ENCODE measurements at regions not wholly inside any gene's neighbourhood (a gene's known extent, or its start where the extent isn't known, plus 50 kb on each side); places are given as distances from the start of the nearest gene placed in this dataset.

- CTCF ChIA-PET, result no interaction called here
- Histone ChIP-seq H3K4me1 (ENCODE audit: control insufficient read depth, insufficient read depth, low read length) (no peaks in the 10 kb centered on the region), H3K79me2 (ENCODE audit: control insufficient read depth, insufficient read depth, low read length) (no peaks in the 10 kb centered on the region), H3K27ac (ENCODE audit: control insufficient read depth, insufficient read depth) (no peak overlapping the region), H2AFZ (ENCODE audit: control insufficient read depth, low read depth, low read length) (no peak overlapping the region), H3K4me2 (ENCODE audit: control insufficient read depth, insufficient read depth) (no peak overlapping the region), H3K9me3 (replicated peaks; ENCODE audit: control insufficient read depth, insufficient read depth, low read length) (no peaks in the 10 kb centered on the region), H3K36me3 (ENCODE audit: control insufficient read depth in 2 of 2, insufficient read depth in 2 of 2, low read length in 1 of 2) (no peaks in the 10 kb centered on the region), H4K20me1 (ENCODE audit: control insufficient read depth, insufficient read depth) (no peaks in the 10 kb centered on the region), H3K27me3 (replicated peaks in 1 of 2; ENCODE audit: control insufficient read depth in 2 of 2, insufficient read depth in 2 of 2, low read length in 1 of 2) (no peaks in the 10 kb centered on the region), H3K9ac (ENCODE audit: control insufficient read depth, insufficient read depth, low read length) (no peak overlapping the region), H3K4me3 (no peak overlapping the region)
- in situ Hi-C loops (cut with MboI), result no loop called here
- RAD21 ChIA-PET (ENCODE audit: unreplicated experiment), result no interaction called here
- 0% methylated on average over 2 of the region's 2 CpGs for WGBS (ENCODE audit: insufficient coverage, insufficient replicate concordance, low lambda C conversion rate, missing lambda C conversion rate)
- no TSS peak for BruUV-seq (replicated peaks)
- SMC1A ChIA-PET (ENCODE audit: uncharacterized antibody, unreplicated experiment), result no interaction called here
- POLR2A ChIA-PET, result no interaction called here
- ATAC-seq (0 out of 3 replicates have a peak, but pooled peaks have one; percentile 31), FAIRE-seq (no peak), DNase-seq (ENCODE audit: low read depth, low spot score) (no peak)
- intact Hi-C loops (cut with micrococcal nuclease; ENCODE audit: unreplicated experiment), result no loop called here
- TF ChIP-seq, protein P1, sequence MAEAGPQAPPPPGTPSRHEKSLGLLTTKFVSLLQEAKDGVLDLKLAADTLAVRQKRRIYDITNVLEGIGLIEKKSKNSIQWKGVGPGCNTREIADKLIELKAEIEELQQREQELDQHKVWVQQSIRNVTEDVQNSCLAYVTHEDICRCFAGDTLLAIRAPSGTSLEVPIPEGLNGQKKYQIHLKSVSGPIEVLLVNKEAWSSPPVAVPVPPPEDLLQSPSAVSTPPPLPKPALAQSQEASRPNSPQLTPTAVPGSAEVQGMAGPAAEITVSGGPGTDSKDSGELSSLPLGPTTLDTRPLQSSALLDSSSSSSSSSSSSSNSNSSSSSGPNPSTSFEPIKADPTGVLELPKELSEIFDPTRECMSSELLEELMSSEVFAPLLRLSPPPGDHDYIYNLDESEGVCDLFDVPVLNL (IDR thresholded peaks at IDR 0.05; ENCODE audit: low read depth, low read length), result no peak
Observed at GRCh38 chr4:111798840-111799239, 346.4 kb upstream of the FAM241A start.

DNA sequence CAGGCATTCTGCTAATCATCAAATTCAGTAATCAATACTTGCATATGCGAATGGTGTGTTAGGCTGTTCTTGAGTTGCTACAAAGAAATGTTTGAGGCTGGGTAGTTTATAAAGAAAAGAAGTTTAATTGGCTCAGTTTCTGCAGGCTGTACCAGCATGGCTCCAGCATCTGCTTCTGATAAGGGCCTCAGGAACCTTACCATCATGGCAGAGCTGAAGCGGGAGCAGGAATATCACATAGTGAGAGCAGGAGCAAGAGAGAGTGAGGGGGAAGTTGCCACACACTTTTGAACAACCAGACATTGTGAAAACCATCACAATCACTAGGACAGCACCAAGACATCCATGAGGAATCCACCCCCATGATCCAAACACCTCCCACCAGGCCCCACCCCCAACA is 344.7 kb upstream of the FAM241A start:
- Histone ChIP-seq H3K27me3 (replicated peaks in 1 of 2; ENCODE audit: control insufficient read depth in 2 of 2, insufficient read depth in 2 of 2, low read length in 1 of 2) (no peaks in the 10 kb centered on the region), H3K4me2 (ENCODE audit: control insufficient read depth, insufficient read depth) (no peak overlapping the region), H3K27ac (ENCODE audit: control insufficient read depth, insufficient read depth) (no peak overlapping the region), H3K4me1 (ENCODE audit: control insufficient read depth, insufficient read depth, low read length) (no peaks in the 10 kb centered on the region), H3K9me3 (replicated peaks; ENCODE audit: control insufficient read depth, insufficient read depth, low read length) (no peaks in the 10 kb centered on the region), H4K20me1 (ENCODE audit: control insufficient read depth, insufficient read depth) (no peaks in the 10 kb centered on the region), H2AFZ (ENCODE audit: control insufficient read depth, low read depth, low read length) (no peak overlapping the region), H3K4me3 (no peak overlapping the region), H3K36me3 (ENCODE audit: control insufficient read depth in 2 of 2, insufficient read depth in 2 of 2, low read length in 1 of 2) (no peaks in the 10 kb centered on the region), H3K9ac (ENCODE audit: control insufficient read depth, insufficient read depth, low read length) (no peak overlapping the region), H3K79me2 (ENCODE audit: control insufficient read depth, insufficient read depth, low read length) (no peaks in the 10 kb centered on the region)
- RAD21 ChIA-PET (ENCODE audit: unreplicated experiment), result no interaction called here
- in situ Hi-C loops (cut with MboI), result no loop called here
- DNase-seq (ENCODE audit: low read depth, low spot score) (no peak), FAIRE-seq (no peak), ATAC-seq (no peak)
- TF ChIP-seq PML (IDR thresholded peaks at IDR 0.05; ENCODE audit: low read length), result no peak
- TF ChIP-seq LARP7 (IDR thresholded peaks at IDR 0.05), result no peak
- TF ChIP-seq NRF1 (conservative IDR thresholded peaks at IDR 0.05; ENCODE audit: low read depth, low read length), result no peak
- no peak for TF ChIP-seq POLR2A (IDR thresholded peaks at IDR 0.05; ENCODE audit: low read depth, low read length)
- TF ChIP-seq IKZF1 (conservative IDR thresholded peaks at IDR 0.05), result no peak
- no peak for TF ChIP-seq CHD2 (IDR thresholded peaks at IDR 0.05; ENCODE audit: borderline replicate concordance, low read depth, low read length)
- no TSS peak for BruUV-seq (replicated peaks)
- WGBS (ENCODE audit: insufficient coverage, insufficient replicate concordance, low lambda C conversion rate, missing lambda C conversion rate), result 68% methylated on average over 2 of the region's 2 CpGs
- intact Hi-C loops (cut with micrococcal nuclease; ENCODE audit: unreplicated experiment), result no loop called here
- POLR2A ChIA-PET, result no interaction called here
- SMC1A ChIA-PET (ENCODE audit: uncharacterized antibody, unreplicated experiment), result no interaction called here
- CTCF ChIA-PET, result no interaction called here
